SIG-M5 treated with dmso at 0.1 percent for 504 hours (cell line): ENCODE measurements at regions not wholly inside any gene's neighbourhood (a gene's known extent, or its start where the extent isn't known, plus 50 kb on each side); places are given as distances from the start of the nearest gene placed in this dataset.
"Not testable (repeated sequence)": the region's sequence is repeated elsewhere in the genome, so short reads cannot be mapped to it uniquely, and the experiment has no call there.

Experiments used
- DNase-seq: peaks from one replicate; lab custom pipeline; 2025; ENCODE audit not compliant: unreplicated experiment; lab: John Stamatoyannopoulos, UW

DNA sequence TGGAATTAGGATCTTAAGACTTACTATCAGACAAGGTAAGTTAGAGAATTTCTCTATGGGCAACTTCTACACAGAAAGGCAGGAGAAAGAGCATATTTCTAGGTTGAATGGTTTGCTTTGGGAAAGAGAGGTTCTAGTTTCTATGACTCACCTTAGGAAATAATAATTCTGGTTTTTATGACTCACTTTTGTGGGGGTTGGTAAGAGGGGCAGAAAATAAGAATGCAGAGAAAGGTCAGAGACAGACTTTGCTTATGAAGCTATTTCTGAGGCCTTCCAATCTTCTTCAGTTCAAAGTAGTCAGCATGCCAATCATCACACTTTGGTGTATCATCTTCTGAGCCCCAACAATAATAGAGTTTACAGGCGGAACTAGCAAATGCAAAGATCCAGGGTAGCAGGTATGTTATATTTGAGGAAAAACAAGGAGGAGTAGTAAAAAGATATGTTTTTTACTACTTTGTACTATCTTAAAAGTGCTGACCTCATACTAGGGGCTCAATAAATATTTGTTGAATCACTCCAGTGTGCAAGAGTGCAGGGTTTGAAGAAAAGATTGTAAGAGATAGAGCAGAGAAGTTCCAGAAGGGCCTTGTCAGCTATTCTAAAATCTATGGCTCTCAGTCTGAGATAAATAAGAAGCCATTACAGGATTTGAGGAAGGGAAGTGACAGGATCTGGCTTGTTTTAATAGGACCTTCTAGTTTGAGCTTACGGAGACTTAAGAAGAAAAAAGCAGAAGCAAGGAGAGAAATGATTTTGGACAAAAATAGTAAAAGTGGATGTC lies 56.7 kb upstream of the LRFN5 start:
- DNase-seq: no peak

DNA sequence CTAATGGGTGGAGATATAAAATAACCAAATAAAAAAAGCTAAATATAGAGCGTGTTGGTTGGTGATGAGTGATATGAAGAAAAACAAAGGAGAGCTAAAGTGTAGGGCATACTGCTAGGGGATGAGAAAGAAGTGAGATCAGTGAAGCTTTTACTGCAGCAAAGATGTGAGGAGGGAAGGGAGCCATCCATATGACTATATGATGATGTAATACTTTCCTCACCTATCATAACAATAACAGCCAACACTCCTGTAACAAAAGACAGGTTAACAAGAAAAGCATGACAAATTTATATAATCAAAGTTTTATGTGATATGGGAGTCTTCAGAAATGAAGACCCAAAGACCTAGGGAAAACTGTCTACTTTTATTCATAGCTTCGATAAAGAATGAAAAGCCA lies 57.4 kb upstream of the LRFN5 start:
- DNase-seq: no peak

DNA sequence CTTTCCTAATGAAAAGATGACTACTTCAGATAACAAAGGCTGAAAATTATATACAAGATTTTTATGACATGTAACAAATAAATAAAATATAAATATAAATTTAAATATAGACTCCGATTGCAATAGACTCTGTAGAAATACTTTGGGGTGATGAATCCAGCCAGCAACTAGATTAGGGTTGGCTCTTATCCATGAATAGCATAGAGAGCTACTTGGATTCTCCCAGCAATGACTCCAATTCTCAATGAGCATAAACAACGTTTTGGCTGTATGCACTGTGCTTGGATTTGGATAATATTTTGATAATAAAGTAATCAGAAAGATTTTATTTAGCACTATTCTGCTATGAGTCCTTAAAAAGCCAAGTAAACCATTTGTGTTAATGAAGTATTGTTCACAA lies 58.0 kb upstream of the LRFN5 start:
- no peak for DNase-seq

DNA sequence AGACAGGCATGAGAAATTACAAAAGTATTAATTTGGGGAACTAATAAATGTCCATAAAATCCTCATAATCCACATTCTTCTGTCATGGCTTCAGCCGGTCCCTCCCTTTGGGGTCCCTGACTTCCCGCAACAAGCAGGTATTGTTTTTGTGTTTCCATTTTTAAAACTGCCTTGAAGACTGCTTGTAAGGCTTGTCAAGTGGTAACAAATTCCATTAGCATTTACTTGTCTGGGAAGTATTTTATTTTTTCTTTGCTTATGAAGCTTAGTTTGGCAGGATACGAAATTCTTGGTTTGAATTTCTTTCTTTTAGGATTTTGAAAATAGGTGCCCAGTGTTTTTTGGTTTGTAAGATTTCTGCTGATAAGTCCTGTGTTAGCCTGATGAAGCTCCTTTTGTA lies 65.3 kb upstream of the LRFN5 start:
- DNase-seq: no peak

DNA sequence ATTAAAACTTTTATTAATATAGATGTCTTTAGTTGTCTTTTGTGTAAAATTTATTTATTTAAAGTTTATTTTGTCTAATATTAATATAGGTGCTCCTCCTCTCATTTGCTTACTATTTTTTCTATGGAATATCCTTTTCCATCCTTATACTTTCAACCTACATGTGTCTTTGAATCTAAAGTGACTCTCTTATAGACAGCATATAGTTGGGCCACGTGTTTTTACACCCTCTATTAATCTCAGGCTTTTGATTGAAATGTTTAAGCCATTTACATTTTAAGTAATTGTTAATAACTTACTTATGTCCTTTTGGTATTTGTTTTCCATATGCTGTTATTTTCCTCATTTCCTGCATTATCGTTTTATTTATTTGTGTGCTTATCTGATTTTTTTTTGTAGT lies 74.4 kb upstream of the LRFN5 start:
- DNase-seq: no peak

DNA sequence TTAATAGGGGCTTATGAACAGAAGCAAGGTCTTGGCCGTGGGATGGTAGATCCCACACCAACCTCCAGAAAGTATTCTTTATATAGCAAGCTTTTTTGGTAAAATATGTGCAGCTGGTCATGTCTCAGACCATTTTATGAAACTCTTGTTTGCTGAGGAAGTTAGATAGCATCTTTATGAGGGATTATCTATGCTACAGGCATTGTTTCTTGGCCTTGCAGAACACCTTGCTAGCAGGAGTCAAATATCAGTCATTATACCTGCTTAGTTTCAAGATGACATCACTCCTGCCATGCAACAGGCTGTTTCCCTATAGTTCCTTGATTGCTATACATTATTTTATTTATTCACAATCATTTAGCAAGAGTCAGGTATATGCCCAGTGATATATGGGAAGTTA lies 84.8 kb upstream of the LRFN5 start:
- peak; percentile 21 for DNase-seq

DNA sequence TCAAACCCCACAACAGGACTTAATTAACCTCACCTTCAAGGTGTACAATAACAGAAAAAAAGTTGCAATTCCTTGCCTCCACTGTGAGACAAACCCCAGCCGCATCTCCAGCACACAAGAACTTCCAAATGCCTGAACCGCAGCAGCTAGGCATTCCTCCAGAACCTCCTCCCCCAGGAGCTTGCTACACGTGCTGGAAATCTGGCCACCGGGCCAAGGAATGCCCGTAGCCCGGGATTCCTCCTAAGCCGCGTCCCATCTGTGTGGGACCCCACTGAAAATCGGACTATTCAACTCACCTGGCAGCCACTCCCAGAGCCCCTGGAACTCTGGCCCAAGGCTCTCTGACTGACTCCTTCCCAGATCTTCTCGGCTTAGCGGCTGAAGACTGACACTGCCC lies 88.6 kb upstream of the LRFN5 start:
- not testable (repeated sequence) for DNase-seq

DNA sequence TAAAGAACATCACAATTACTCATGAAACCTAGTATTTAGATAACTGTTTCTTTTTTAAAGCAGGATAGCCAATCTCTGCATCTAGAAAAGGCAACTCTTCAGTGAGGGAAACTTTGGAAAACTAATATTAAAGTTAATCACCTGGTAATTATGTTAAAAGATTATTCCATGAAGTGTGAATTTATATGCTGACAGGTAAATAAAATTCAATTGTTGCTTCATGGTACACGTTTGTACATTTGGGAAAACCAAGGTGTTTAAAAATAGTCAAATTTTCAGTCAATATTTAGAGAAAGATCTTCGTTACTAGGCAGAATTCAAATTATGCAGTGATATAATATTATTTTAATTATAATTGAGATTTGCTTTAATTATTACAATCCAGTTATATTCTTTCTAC lies 100.1 kb upstream of the LRFN5 start:
- DNase-seq: no peak

DNA sequence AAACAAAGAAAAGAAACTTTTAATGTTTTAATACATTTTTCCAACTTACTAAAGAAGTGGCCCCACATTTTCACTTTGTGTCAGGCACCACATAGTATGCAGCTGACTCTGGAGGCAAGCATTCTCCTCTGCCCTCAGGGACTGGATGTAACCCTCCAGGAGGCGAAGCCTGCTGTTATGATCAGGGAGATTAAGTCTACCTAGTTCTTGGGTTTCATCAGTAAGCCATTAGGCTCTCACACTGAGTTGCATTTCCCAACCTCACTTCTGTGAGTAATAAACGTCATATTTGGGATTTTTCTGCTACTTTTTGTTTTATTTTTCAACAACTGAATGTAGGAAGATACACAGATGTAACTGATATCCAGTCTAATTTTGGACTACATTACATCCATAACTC lies 101.2 kb upstream of the LRFN5 start:
- no peak for DNase-seq

DNA sequence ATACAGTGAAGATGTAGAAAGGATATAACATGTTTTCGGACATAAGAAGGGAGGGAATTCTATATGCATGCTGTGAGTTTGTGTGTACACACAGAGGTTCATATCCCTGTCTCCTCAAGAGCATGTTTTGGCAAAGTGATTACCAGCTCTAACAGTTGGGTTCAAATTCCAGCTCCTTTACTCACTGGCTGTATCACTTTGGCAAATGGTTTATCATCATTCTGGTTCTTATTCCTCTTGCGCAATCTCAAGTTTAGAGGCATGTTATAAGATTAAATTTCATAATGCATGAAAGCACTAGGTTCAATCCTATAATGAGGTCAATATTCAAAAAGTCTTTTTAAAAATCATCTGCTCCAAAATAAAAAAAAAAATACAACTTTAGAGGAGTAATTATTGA lies 107.7 kb upstream of the LRFN5 start:
- DNase-seq: no peak

DNA sequence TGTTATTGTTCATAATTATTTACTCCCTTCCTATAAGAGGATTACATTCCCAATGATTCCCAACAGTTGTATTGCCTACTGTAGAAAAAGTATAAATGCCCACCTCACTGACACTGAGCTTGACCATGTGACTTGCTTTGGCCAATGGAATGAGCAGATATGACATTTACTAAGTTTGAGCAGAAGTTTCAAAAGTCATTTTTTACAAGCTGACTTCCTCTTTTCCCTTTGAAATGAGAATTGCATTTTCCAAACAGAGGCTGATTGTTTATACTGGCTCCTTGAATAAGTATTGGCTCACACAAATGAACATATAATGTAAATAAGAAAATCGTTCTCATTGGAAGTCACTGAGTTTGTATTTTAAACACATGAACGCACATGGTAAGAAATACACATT lies 116.4 kb upstream of the LRFN5 start:
- peak; percentile 3 for DNase-seq

DNA sequence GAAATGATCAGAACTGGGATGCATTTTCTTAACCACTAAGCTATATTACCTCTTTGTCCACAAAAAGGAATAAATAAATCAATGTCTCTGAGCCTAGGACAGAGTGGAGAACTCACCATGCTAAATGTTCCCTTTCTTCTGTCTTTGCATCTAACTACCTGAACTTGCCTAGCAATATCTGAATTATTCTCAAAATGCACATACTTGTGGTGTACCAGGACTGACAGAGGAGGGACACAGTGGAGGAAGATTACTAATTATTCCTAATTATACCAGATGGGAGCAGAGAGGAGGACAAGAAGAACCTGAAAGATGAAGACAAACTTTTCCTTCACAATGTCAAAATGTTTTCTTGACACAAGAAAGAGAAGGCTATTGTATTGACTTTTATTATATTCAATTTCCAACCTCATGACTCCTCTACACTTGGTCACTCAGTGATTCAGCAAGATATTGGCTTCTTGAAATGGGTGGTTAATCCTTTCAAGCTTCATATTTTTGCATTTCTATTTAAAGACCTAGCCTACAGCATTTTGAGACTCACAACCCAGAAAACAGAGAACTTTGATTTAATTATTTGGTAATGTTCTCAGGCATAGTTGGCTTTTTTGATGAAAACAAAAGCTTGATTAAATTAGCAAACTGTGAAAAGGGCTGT lies 117.2 kb upstream of the LRFN5 start:
- DNase-seq: no peak

DNA sequence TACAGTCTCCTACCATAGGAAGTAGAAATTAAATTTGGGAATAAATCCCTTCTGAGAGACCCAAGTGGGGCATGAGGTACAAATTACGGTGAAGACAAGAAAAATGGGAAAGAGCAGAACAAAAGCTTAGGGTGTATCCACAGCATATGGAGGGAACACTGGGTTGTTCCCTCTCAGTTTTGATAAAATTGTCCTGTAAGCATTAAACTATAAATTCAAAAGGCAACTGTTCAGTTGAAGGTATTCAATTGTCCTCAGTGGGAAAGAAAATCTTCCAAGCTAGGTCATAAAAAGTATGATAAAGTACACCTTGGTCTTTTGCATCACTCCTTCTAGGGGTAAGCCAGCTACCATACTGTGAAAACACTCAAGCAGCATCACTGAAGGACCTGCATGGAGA lies 118.3 kb upstream of the LRFN5 start:
- no peak for DNase-seq

DNA sequence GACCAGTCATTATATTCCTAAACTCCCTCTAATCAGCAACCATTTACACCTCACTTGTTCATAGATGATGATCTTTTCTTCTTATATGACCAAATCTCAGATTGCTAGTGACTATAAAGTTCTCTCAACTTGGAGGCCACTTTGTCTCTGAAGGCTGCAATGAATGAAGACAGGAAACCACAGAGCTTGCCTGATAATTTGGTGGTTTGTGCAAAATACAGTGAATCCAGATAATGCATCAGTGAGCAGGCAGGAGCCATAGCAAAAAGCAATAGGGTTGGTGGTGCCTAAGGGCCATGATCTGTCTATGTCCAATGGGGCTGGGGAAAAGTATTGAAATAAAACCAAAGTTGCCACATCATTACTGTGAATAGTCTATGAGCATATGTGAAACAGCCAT lies 123.8 kb upstream of the LRFN5 start:
- DNase-seq: no peak

DNA sequence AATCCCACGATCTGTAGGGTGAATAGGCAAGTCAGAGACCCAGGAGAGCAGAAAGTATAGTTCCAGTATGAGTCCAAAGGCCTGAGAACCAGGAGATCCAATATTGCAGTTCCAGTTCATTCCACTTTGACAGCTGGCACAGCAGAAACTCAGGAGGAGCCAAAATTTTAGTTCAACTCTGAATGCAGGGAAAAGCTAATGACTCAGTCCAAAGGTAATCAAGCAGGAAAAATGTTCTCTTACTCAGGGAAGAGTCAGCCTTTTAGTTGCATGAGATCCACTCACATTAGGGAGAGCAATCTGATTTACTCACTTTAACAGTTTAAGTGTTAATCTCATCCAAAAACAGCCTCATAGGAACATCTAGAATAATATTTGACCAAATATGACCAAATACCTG lies 130.2 kb upstream of the LRFN5 start:
- no peak for DNase-seq

DNA sequence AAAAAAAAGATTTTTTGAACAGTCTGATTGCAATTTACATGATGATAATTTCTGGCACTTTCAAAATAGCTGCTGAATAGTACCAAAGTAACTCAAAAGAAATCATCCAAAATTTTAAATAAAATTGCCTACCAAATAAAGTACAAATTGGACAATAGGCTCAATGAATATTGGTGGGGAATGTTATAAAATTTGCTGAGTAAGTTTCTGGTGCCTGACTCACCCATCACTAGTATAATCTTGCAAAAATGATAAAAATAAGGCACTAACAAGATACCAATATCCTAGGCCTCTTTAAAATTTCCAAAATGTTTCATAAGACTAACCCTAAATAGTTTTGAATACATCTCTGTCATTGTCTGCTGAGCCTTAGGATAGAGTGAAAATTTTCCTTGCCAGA lies 145.3 kb upstream of the LRFN5 start:
- no peak for DNase-seq

DNA sequence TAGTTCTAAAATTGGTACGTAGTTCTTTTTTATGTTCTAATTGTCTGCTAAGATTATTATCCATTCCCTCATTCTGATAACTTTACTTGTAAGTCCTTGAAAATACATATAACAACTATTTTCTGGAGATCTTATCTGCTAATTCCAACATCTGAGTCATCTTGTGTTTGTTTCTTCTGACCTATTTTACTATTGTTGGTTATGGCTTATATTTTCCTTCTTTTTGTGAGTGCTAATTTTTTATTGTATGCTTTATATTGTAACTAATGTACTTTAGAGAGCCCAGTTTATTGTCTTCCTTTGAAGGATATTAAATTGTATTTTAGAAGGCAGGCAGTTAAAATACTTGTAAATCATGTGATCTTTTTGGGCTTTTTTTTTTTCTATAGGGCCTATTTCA lies 149.3 kb upstream of the LRFN5 start:
- no peak for DNase-seq

DNA sequence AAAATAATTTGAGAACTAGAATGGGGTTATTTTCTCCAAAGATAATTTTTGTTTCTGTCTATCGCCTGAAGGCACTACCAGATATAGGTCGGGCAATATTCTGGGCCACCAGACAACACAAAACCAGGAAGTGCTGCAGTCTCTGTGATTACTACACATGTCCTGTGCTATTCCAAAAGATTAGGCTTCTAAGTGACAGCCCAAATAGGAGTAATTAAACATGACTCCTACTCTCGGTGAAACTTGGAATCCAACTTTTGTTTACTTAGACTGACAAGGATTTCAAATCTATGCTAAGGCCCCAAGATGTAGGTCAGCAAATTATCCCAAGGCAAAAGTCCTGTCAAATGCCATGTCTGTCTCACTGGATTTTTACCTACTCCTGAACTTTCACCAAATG lies 157.6 kb upstream of the LRFN5 start:
- peak; percentile 34 for DNase-seq

DNA sequence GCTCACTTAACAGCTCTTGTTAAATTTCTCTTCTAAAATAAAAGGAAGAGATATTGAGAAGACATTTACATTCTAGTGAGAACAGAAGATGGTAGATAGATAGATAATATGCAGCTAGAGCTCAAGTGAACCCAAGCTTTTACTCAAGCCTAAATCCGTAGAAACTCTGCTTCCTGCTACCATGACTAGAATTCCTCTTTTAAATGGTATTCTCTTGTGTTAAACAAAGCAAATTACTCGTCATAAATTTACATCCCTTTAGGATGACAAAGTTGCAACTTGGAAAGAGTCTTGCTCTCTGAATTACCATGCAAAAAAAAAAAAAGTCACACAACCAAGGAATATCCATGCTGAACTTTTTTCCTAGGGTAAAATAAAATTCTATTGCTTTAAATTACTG lies 160.7 kb upstream of the LRFN5 start:
- no peak for DNase-seq

DNA sequence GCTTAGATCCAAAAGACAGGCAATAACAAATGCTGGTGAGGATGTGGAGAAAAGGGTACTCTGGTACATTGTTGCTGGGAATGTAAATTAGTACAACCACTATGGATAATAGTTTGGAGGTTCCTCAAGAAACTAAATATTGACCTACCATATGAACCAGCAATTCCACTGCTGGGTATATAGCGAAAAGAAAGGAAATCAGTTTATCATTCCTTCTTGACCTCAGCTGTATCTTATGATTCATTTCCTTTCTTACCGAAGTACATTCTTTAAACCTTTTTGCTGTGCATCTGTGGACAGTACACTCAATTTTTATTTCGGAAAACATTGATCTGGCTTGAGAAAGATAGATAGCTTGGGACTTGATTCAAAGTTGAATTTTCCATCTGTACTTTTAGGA lies 183.2 kb upstream of the LRFN5 start:
- no peak for DNase-seq

DNA sequence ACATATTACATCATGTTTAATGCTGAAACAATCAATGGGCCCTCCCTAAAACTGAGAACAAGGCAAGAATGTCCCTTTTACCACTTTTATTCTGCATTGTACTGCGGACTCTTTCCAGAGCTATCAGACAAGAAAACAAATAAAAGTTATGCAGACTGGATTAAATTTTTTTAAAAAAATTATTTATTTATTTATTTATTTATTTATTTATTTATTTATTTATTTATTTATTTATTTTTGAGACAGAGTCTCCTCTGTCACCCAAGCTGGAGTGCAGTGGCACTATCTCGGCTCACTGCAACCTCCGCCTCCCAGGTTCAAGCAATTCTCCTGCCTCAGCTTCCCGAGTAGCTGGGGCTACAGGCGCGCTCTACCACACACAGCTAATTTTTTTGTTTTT lies 185.4 kb upstream of the LRFN5 start:
- not testable (repeated sequence) for DNase-seq

DNA sequence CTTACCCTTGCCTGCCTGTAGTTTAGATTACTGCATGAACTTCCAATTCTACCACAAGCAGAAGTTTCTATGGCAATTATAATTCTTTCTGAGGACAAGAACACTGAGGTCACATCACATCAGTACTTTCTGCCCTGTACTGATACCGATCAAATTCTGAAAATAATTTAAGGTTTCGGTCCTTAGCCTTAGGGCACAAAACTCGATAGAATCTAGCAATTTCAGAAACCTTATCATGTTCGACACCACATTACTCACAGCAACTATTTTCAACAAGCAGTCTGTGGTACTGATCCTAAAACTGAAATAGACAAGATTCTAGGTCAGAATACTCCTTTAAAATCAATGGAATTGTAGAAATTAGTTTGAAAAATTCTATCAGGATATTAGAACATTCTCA lies 187.0 kb upstream of the LRFN5 start:
- DNase-seq: no peak

DNA sequence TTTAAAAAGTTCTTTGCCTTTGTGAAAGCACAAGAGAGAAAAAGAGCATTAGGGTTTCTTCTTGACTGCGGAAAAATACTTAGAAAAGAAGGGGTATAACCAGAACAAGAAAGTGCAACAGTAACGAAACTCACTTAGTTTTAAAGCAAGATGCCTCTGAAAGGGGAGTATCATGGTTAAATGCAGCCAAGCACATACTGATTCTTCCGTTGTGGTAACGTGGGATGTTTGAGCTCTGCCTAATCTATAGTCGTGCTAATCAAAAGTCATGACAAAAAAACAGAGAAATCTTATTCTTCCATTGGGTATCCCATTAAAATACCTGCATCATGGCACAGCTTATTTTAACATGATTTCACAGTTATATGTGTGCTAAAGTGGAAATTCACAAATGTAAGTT lies 187.8 kb upstream of the LRFN5 start:
- no peak for DNase-seq
